K562 (cell line): ENCODE measurements at regions not wholly inside any gene's neighbourhood (a gene's known extent, or its start where the extent isn't known, plus 50 kb on each side); places are given as distances from the start of the nearest gene placed in this dataset.

ENCODE experiments used
- ATAC-seq: fragments of 200-7000 bp; cut with Tn5 transposase; 3 replicates; pipeline ENCODE4 v1.9.1; 2020; ENCODE audit warnings: moderate library complexity
- BruUV-seq: library from RNA; stranded (reverse); fragments of 400-500 nt; replicated peaks from 2 replicates; lab custom pipeline; 2021; lab: Mats Ljungman, UMichigan
- CTCF ChIA-PET: fragments of 300-600 bp; formaldehyde crosslinking; extraction: SDS; loops from one replicate; lab custom pipeline; 2021; ENCODE audit warnings: low intra/inter-chr PET ratio; lab: Yijun Ruan, JAX
- POLR2A ChIA-PET: fragments of 300-600, 350-650 bp; sonication (Branson Sonifier 250); formaldehyde crosslinking; extraction: SDS; loops from one replicate; lab custom pipeline; 2021; ENCODE audit warnings: antibody characterized with exemption, inconsistent platforms; lab: Yijun Ruan, JAX
- DNase-seq, 4 experiments: peaks; one replicate each; pipeline versions ENCODE4 v3.0.0 to v3.0.0-alpha.2; 2011 to 2018; ENCODE audit warnings: low spot score in 3 of 4, mixed read lengths in 3 of 4; ENCODE audit errors: extremely low read depth in 1 of 4
- FAIRE-seq: peaks from 2 replicates; lab custom pipeline; 2011; peaks lifted over from hg19 to GRCh38; lab: Jason Lieb, UNC
- H2AFZ ChIP-seq: 2 replicates; pipeline ENCODE4 v1.6.0; 2011; ENCODE audit warnings: low read depth, low read length, control low read depth, inconsistent platforms
- H3K27ac ChIP-seq: fragments of 200-600 bp; 3 replicates; pipeline ENCODE4 v1.8.0; 2011; ENCODE audit warnings: low read depth, mild to moderate bottlenecking, control low read depth, inconsistent platforms, low read length, moderate library complexity, mixed read lengths; ENCODE audit errors: extremely low read depth
- H3K27me3 ChIP-seq, 2 experiments: fragments of 300-600 bp in 1 of 2; 2 replicates in 1 of 2; 3 replicates in 1 of 2; pipeline versions ENCODE4 v1.6.0 to v1.8.0; 2011; ENCODE audit warnings: inconsistent platforms in 2 of 2, low read length in 2 of 2, mild to moderate bottlenecking in 1 of 2, mixed read lengths in 1 of 2, moderate library complexity in 1 of 2; ENCODE audit not compliant: control insufficient read depth in 2 of 2, insufficient read depth in 2 of 2
- H3K36me3 ChIP-seq: fragments of 300-600 bp; 3 replicates; pipeline ENCODE4 v1.8.0; 2011; ENCODE audit warnings: mild to moderate bottlenecking, low read length, inconsistent platforms; ENCODE audit not compliant: control insufficient read depth, insufficient read depth
- H3K4me1 ChIP-seq, 2 experiments: fragments of 200-600 bp in 1 of 2; replicated peaks in 1 of 2; 2 replicates in 1 of 2; 3 replicates in 1 of 2; pipeline versions ENCODE4 v1.5.1 to v1.8.0; 2011; ENCODE audit warnings: inconsistent platforms in 2 of 2, low read length in 2 of 2, mild to moderate bottlenecking in 1 of 2, mixed read lengths in 1 of 2, moderate library complexity in 1 of 2; ENCODE audit not compliant: control insufficient read depth in 2 of 2, insufficient read depth in 2 of 2
- H3K4me2 ChIP-seq: 2 replicates; pipeline ENCODE4 v1.6.1; 2011; ENCODE audit warnings: low read length, control low read depth, inconsistent platforms, mixed read lengths; ENCODE audit not compliant: insufficient read depth
- H3K4me3 ChIP-seq: fragments of 200-600 bp; sonication (generic), shearing (Covaris generic); 2 replicates; pipeline ENCODE4 v1.5.1; 2016; ENCODE audit warnings: control low read depth, inconsistent platforms
- H3K79me2 ChIP-seq: fragments of 200-600 bp; 3 replicates; pipeline ENCODE4 v1.8.0; 2011; ENCODE audit warnings: low read length, inconsistent platforms; ENCODE audit not compliant: control insufficient read depth, insufficient read depth
- H3K9ac ChIP-seq, 2 experiments: 2 replicates each; pipeline versions ENCODE4 v1.6.0 to v1.6.1; 2011; ENCODE audit warnings: low read depth in 2 of 2, low read length in 2 of 2, control low read depth in 1 of 2, inconsistent platforms in 1 of 2, mild to moderate bottlenecking in 1 of 2, mixed read lengths in 1 of 2; ENCODE audit not compliant: insufficient read depth in 1 of 2
- H3K9me1 ChIP-seq: one replicate; pipeline ENCODE4 v1.6.0; 2011; ENCODE audit warnings: inconsistent platforms, mild to moderate bottlenecking, low read length, moderate library complexity; ENCODE audit not compliant: control insufficient read depth, insufficient read depth
- H3K9me3 ChIP-seq: replicated peaks from 2 replicates; pipeline ENCODE4 v1.5.1; 2011; ENCODE audit warnings: low read depth, low read length, inconsistent platforms; ENCODE audit not compliant: control insufficient read depth, insufficient read depth
- H4K20me1 ChIP-seq: replicated peaks from 2 replicates; pipeline ENCODE4 v1.6.1; 2011; ENCODE audit warnings: low read length, inconsistent platforms, mixed read lengths; ENCODE audit not compliant: control insufficient read depth, insufficient read depth
- DDX20 ChIP-seq: fragments of 450-650 bp; IDR thresholded peaks from 2 replicates; pipeline ENCODE4 v1.6.1; 2016; ENCODE audit warnings: missing genetic modification characterization, low read depth, mild to moderate bottlenecking, missing compliant biosample characterization, moderate library complexity
- L3MBTL2 ChIP-seq: fragments of 450-650 bp; IDR thresholded peaks from 2 replicates; pipeline ENCODE4 v1.6.1; 2016; ENCODE audit warnings: mild to moderate bottlenecking, moderate library complexity
- MXI1 ChIP-seq: IDR thresholded peaks from 2 replicates; pipeline ENCODE4 v1.6.1; 2011; ENCODE audit warnings: low read depth, mild to moderate bottlenecking, improper control_type of control experiment, low read length
- MYBL2 ChIP-seq, 2 experiments: fragments of 450-650 bp in 1 of 2; sonication (generic) in 1 of 2; formaldehyde crosslinking in 1 of 2; IDR thresholded peaks; 2 replicates each; pipeline versions ENCODE4 v1.6.1 to v1.8.1; 2017 to 2022; ENCODE audit warnings: borderline replicate concordance in 1 of 2, inconsistent platforms in 1 of 2, low read depth in 1 of 2, mild to moderate bottlenecking in 1 of 2, missing genetic modification reagents in 1 of 2, moderate library complexity in 1 of 2
- NEUROD1 ChIP-seq: fragments of 150-350 bp; IDR thresholded peaks from 2 replicates; pipeline ENCODE4 v1.6.1; 2014; ENCODE audit warnings: borderline replicate concordance, low read length, low read depth; ENCODE audit not compliant: partially characterized antibody
- PRPF4 ChIP-seq: fragments of 200-400 bp; formaldehyde crosslinking; IDR thresholded peaks from one replicate; pipeline ENCODE4 v1.6.1; 2017; ENCODE audit warnings: low read length, low read depth, mild to moderate bottlenecking; ENCODE audit not compliant: insufficient read depth, poor library complexity, severe bottlenecking
- RBM22 ChIP-seq: fragments of 200-400 bp; formaldehyde crosslinking; IDR thresholded peaks from 2 replicates; pipeline ENCODE4 v1.6.1; 2018; ENCODE audit warnings: low read length, low read depth; ENCODE audit not compliant: poor library complexity, severe bottlenecking
- SAP30 ChIP-seq: fragments of 200-600 bp; sonication (generic); IDR thresholded peaks from 2 replicates; pipeline ENCODE4 v1.6.1; 2012; ENCODE audit warnings: borderline replicate concordance, low read depth, mild to moderate bottlenecking, moderate library complexity, low read length, control low read depth, inconsistent platforms; ENCODE audit not compliant: insufficient read depth, poor library complexity, severe bottlenecking
- THAP7 ChIP-seq: fragments of 250-450 bp; sonication (Bioruptor Pico); IDR thresholded peaks from 2 replicates; pipeline ENCODE4 v1.5.0; 2021
- ZNF384 ChIP-seq: IDR thresholded peaks from 2 replicates; pipeline ENCODE4 v1.6.1; 2012; ENCODE audit warnings: low read depth, low read length, improper control_type of control experiment
- WGBS: fragments of 100-300 bp; shearing (Covaris generic); methylation state at CpG from one replicate; pipeline ENCODE4 v1.1.6; 2016; ENCODE audit warnings: low coverage, mixed read lengths; ENCODE audit not compliant: insufficient coverage; ENCODE audit errors: missing lambda C conversion rate; 5-methylcytosine and 5-hydroxymethylcytosine counted together
- in situ Hi-C: fragments of 300-500 bp; cut with MboI; formaldehyde crosslinking; loops from 4 replicates; pipeline ENCODE4 v1.15.0; 2018; ENCODE audit warnings: inconsistent platforms, mixed read lengths
- intact Hi-C: fragments of 100-400 bp; cut with micrococcal nuclease; formaldehyde crosslinking; loops from 2 replicates; pipeline ENCODE4 v1.14.2; 2022
- TF ChIP-seq, protein P1 (sequence below): sonication (generic); formaldehyde crosslinking; IDR thresholded peaks from 2 replicates; pipeline ENCODE4 v1.8.0; 2022; ENCODE audit warnings: mild to moderate bottlenecking, missing genetic modification reagents

- ATAC-seq, result no peak
- no TSS peak for BruUV-seq
These were observed 173.4 kb downstream of the DAD1 start for GRCh38 chr14:22415605-22415959.

More at GRCh38 chr14:22415605-22415959, 173.4 kb downstream of the DAD1 start:
- ChIA-PET POLR2A (no interaction called here), CTCF (no interaction called here)
- Histone ChIP-seq H3K36me3 (no peaks in the 10 kb centered on the region), H4K20me1 (no peaks in the 10 kb centered on the region), H2AFZ (no peak overlapping the region), H3K9me3 (no peaks in the 10 kb centered on the region), H3K4me1 (peaks cover 0 to 14% of the 10 kb centered on the region in 2 experiments; a peak in 1 of 5 replicates), H3K9me1 (no peaks in the 10 kb centered on the region), H3K4me3 (no peak overlapping the region), H3K27me3 (peaks cover 0 to 6% of the 10 kb centered on the region in 2 experiments; a peak in 1 of 5 replicates), H3K79me2 (no peaks in the 10 kb centered on the region), H3K4me2 (no peak overlapping the region), H3K27ac (no peak overlapping the region), H3K9ac (no peak overlapping the region)
- DNase-seq (no peak), FAIRE-seq (no peak)
- WGBS, result no CpG with 5 or more reads among the region's 1 CpG
- TF ChIP-seq RBM22, result no peak
- no peak for TF ChIP-seq SAP30
- TF ChIP-seq, protein P1, sequence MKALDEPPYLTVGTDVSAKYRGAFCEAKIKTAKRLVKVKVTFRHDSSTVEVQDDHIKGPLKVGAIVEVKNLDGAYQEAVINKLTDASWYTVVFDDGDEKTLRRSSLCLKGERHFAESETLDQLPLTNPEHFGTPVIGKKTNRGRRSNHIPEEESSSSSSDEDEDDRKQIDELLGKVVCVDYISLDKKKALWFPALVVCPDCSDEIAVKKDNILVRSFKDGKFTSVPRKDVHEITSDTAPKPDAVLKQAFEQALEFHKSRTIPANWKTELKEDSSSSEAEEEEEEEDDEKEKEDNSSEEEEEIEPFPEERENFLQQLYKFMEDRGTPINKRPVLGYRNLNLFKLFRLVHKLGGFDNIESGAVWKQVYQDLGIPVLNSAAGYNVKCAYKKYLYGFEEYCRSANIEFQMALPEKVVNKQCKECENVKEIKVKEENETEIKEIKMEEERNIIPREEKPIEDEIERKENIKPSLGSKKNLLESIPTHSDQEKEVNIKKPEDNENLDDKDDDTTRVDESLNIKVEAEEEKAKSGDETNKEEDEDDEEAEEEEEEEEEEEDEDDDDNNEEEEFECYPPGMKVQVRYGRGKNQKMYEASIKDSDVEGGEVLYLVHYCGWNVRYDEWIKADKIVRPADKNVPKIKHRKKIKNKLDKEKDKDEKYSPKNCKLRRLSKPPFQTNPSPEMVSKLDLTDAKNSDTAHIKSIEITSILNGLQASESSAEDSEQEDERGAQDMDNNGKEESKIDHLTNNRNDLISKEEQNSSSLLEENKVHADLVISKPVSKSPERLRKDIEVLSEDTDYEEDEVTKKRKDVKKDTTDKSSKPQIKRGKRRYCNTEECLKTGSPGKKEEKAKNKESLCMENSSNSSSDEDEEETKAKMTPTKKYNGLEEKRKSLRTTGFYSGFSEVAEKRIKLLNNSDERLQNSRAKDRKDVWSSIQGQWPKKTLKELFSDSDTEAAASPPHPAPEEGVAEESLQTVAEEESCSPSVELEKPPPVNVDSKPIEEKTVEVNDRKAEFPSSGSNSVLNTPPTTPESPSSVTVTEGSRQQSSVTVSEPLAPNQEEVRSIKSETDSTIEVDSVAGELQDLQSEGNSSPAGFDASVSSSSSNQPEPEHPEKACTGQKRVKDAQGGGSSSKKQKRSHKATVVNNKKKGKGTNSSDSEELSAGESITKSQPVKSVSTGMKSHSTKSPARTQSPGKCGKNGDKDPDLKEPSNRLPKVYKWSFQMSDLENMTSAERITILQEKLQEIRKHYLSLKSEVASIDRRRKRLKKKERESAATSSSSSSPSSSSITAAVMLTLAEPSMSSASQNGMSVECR (CRISPR knock-in tag), result no peak
- no peak for TF ChIP-seq THAP7 (CRISPR knock-in tag)
- TF ChIP-seq MYBL2 (IDR thresholded peaks at IDR 0.05; ENCODE audit: low read depth), result no peak
- TF ChIP-seq MYBL2 (CRISPR knock-in tag; IDR thresholded peaks at IDR 0.05; ENCODE audit: borderline replicate concordance), result no peak
- no peak for TF ChIP-seq MXI1
- no peak for TF ChIP-seq ZNF384
- no peak for TF ChIP-seq NEUROD1
- no peak for TF ChIP-seq PRPF4
- no peak for TF ChIP-seq L3MBTL2
- TF ChIP-seq DDX20 (tag), result no peak
- in situ Hi-C loops, result no loop called here
- intact Hi-C loops, result no loop called here
